RWPE1 (cell line): ENCODE measurements at regions not wholly inside any gene's neighbourhood (a gene's known extent, or its start where the extent isn't known, plus 50 kb on each side); places are given as distances from the start of the nearest gene placed in this dataset.

Experiments
- CTCF ChIA-PET: fragments of 350-600 bp; sonication (Branson Sonifier 250); formaldehyde crosslinking; extraction: SDS; loops from one replicate; lab custom pipeline; 2021; lab: Yijun Ruan, JAX
- POLR2A ChIA-PET: fragments of 400-600 bp; formaldehyde crosslinking; extraction: SDS; loops from one replicate; lab custom pipeline; 2020; ENCODE audit warnings: antibody characterized with exemption; ENCODE audit not compliant: low non-redundant PET; lab: Yijun Ruan, JAX
- DNase-seq: peaks from one replicate; pipeline ENCODE4 v3.0.0; 2012; ENCODE audit warnings: low spot score
- H3K27ac ChIP-seq: fragments of 450-650 bp; 2 replicates; pipeline ENCODE4 v1.5.1; 2017
- TF ChIP-seq, protein P1 (sequence below): fragments of 450-650 bp; conservative IDR thresholded peaks from 2 replicates; pipeline ENCODE4 v1.5.1; 2017; ENCODE audit warnings: low read depth, mild to moderate bottlenecking

DNA sequence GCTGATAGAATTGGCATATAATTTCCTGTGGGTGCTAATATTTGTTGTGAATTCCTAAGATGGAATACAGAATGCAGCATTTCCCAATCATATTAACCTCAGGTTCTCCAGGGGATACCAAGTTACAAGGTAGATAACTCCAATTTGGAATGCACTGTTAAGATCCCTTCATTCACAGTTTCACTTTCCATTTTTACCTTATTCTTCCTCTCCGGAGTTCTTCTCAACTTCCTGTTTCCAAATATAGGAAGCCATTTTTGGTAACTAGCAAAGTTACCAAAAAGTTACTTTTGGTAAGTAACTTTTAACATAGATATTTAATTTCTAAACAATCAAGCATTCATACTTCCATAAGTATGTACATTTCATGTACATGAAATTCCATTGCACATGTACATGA is 63.5 kb upstream of the PHACTR2 start:
- CTCF ChIA-PET, result interaction anchor here (0.6 kb wide), 1 partner anchor 169 kb away, joined by 3 read pairs; no protein-coding TSS in a partner anchor
- TF ChIP-seq, protein P1, sequence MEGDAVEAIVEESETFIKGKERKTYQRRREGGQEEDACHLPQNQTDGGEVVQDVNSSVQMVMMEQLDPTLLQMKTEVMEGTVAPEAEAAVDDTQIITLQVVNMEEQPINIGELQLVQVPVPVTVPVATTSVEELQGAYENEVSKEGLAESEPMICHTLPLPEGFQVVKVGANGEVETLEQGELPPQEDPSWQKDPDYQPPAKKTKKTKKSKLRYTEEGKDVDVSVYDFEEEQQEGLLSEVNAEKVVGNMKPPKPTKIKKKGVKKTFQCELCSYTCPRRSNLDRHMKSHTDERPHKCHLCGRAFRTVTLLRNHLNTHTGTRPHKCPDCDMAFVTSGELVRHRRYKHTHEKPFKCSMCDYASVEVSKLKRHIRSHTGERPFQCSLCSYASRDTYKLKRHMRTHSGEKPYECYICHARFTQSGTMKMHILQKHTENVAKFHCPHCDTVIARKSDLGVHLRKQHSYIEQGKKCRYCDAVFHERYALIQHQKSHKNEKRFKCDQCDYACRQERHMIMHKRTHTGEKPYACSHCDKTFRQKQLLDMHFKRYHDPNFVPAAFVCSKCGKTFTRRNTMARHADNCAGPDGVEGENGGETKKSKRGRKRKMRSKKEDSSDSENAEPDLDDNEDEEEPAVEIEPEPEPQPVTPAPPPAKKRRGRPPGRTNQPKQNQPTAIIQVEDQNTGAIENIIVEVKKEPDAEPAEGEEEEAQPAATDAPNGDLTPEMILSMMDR, result no peak
- H3K27ac ChIP-seq, result no peak overlapping the region
- DNase-seq, result no peak
- POLR2A ChIA-PET, result no interaction called here

DNA sequence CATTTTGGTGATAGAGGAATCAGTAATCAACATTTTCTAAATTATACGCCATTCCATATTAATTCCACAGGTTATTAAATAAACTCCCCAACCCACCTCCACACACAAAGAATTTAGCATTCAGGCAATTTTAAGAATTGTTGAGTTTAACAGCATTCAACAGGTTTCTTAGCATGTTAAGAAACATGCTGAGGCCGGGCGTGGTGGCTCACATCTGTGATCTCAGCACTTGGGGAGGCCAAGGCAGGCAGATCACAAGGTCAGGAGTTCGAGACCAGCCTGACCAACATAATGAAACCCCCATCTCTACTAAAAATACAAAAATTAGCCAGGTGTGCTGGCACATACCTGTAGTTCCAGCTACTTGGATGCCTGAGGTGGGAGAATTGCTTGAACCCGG is 64.0 kb upstream of the PHACTR2 start:
- no peak for DNase-seq
- H3K27ac ChIP-seq, result no peak overlapping the region
- TF ChIP-seq, protein P1, result no peak
- ChIA-PET POLR2A (no interaction called here), CTCF (no interaction called here)

DNA sequence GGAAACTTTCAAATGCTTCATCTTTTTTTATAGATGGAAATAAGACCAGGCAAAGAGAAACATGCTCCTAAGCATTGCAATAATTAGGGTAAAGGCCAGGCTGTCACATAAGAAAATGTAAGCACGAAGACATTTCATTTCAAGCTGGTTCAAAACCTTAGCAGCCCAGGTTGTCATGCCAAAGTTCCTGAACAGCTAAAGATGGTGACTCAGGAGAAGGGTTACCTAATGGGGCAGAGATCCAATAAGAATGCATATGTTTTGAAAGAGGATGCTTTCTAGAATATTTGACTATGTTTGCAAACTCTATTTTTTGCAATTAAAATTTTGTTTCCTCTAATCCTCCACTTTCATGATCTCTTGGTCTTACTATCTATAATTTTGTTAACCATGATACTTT is 65.6 kb upstream of the PHACTR2 start:
- CTCF ChIA-PET, result no interaction called here

DNA sequence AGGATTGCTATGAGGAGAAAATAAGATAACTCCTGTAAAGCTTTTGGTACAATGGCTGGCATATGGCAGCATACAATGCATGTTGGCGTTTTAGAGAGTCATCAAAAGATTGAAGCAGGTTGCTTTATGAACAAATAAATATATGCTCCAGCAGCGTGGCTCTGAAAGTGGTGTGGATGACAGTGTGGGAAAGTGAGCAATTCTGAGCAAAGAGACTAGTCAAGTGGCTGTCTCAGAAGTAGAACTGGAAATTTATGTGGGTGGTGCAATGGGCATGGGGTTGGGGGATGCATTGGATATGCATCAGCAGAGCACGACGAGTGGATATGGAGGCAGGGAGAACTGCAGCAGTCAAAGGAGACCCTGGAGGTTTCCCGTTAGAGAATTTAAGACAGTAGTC is 66.2 kb upstream of the PHACTR2 start:
- ChIA-PET POLR2A (no interaction called here), CTCF (no interaction called here)
- no peak overlapping the region for H3K27ac ChIP-seq
- no peak for DNase-seq
- TF ChIP-seq, protein P1, result no peak

More for the DNA sequence above, 65.6 kb upstream of the PHACTR2 start:
- TF ChIP-seq, protein P1, result no peak
- no peak overlapping the region for H3K27ac ChIP-seq
- POLR2A ChIA-PET, result no interaction called here
- no peak for DNase-seq

DNA sequence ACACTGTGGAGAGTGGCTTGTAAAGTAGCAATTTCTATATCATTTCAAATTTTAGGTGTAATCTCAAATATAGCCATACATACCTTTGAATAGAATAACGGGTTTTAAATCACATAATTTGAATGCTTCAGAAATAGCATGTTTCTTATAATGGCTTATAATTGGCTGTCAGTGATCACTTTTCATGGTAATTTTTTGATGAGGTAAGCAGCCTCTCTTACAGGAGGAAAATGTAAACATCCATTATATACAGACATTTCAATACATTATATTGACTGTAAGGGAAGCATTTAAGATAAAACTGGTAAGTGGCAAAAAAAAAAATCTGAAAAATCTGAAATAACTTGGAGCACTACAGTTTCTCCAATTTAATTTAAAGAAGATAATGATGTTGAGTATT is 67.8 kb upstream of the PHACTR2 start:
- ChIA-PET CTCF (interaction anchor here (0.7 kb wide), 1 partner anchor 268 kb away, joined by 4 read pairs; no protein-coding TSS in a partner anchor), POLR2A (no interaction called here)
- TF ChIP-seq, protein P1, result no peak
- H3K27ac ChIP-seq, result no peak overlapping the region
- no peak for DNase-seq

DNA sequence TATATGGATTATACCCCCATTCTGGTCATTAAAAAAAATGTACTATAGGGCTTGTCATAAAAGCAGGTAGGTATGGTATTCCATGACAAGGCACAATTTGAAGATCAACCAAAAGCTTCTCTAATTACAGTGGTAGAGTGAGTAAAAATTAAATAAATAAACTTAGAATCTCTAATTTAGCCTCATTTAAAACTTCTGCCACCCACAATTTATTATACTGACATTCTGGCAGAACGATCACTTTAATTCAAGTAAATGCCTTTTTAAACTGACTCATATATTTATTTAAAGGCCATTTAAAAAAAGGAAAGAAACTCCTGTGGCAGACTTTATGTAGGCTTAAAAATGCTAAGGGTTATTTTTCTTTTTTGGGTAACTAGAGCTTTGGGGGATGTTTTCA is 68.3 kb upstream of the PHACTR2 start:
- CTCF ChIA-PET, result no interaction called here

More for the DNA sequence above, 68.3 kb upstream of the PHACTR2 start:
- no peak for DNase-seq
- TF ChIP-seq, protein P1, result no peak
- H3K27ac ChIP-seq, result no peak overlapping the region
- POLR2A ChIA-PET, result no interaction called here
